ENCODE measurements at regions not wholly inside any gene's neighbourhood (a gene's known extent, or its start where the extent isn't known, plus 50 kb on each side); places are given as distances from the start of the nearest gene placed in this dataset.

GRCh38 chr2:216758256-216759155 lies 63.2 kb upstream of the IGFBP5 start:
- TF ChIP-seq CTCF (conservative IDR thresholded peaks at IDR 0.05 in 1 of 2, IDR thresholded peaks at IDR 0.05 in 1 of 2; ENCODE audit: low read depth in 1 of 2, low read length in 2 of 2) (no peak), EZH2 (IDR thresholded peaks at IDR 0.05; ENCODE audit: low read length, missing control alignments) (no peak)

All from fibroblast of lung (primary cell).